Dermis blood vessel endothelial cell (primary cell): ENCODE measurements at regions not wholly inside any gene's neighbourhood (a gene's known extent, or its start where the extent isn't known, plus 50 kb on each side); places are given as distances from the start of the nearest gene placed in this dataset.

Source experiments
- DNase-seq: peaks from one replicate; pipeline ENCODE4 v3.0.0; 2010

GRCh38 chr10:43802988-43803696, 154.5 kb upstream of the ZNF32 start:
- DNase-seq, result no peak

- no peak for DNase-seq
Measured at GRCh38 chr10:43801626-43802025, 152.9 kb upstream of the ZNF32 start.

- no peak for DNase-seq
Measured at GRCh38 chr10:43801140-43801539, 152.5 kb upstream of the ZNF32 start.

GRCh38 chr10:43796781-43797180, 148.1 kb upstream of the ZNF32 start:
- no peak for DNase-seq

- DNase-seq, result no peak
Measured at GRCh38 chr10:43795639-43796038, 147.0 kb upstream of the ZNF32 start.

- DNase-seq, result no peak
Measured at GRCh38 chr10:43795093-43795492, 146.4 kb upstream of the ZNF32 start.

- no peak for DNase-seq
Measured at GRCh38 chr10:43794181-43794815, 145.6 kb upstream of the ZNF32 start.

- DNase-seq, result no peak
Measured at GRCh38 chr10:43793704-43794103, 145.0 kb upstream of the ZNF32 start.

GRCh38 chr10:43790147-43790546, 141.5 kb upstream of the ZNF32 start:
- DNase-seq, result no peak

GRCh38 chr10:43785252-43785651, 136.6 kb upstream of the ZNF32 start:
- peak; percentile 53 for DNase-seq

- no peak for DNase-seq
Measured at GRCh38 chr10:43782814-43783213, 134.1 kb upstream of the ZNF32 start.

- no peak for DNase-seq
Measured at GRCh38 chr10:43781480-43782361, 133.0 kb upstream of the ZNF32 start.

GRCh38 chr10:43778571-43778970, 129.9 kb upstream of the ZNF32 start:
- DNase-seq, result peak; percentile 8

- DNase-seq, result no peak
Measured at GRCh38 chr10:43775384-43775783, 126.7 kb upstream of the ZNF32 start.

GRCh38 chr10:43774234-43774769, 125.6 kb upstream of the ZNF32 start:
- DNase-seq, result peak; percentile 37

- DNase-seq, result peak; percentile 69
Measured at GRCh38 chr10:43773736-43774135, 125.1 kb upstream of the ZNF32 start.

GRCh38 chr10:43772171-43772570, 123.5 kb upstream of the ZNF32 start:
- no peak for DNase-seq

- DNase-seq, result no peak
Measured at GRCh38 chr10:43771675-43772074, 123.0 kb upstream of the ZNF32 start.

- no peak for DNase-seq
Measured at GRCh38 chr10:43765516-43765915, 116.8 kb upstream of the ZNF32 start.

GRCh38 chr10:43763846-43764245, 115.2 kb upstream of the ZNF32 start:
- DNase-seq, result no peak

GRCh38 chr10:43760514-43760913, 111.8 kb upstream of the ZNF32 start:
- DNase-seq, result no peak

GRCh38 chr10:43759216-43759615, 110.5 kb upstream of the ZNF32 start:
- DNase-seq, result no peak

GRCh38 chr10:43756341-43756740, 107.7 kb upstream of the ZNF32 start:
- DNase-seq, result no peak
